ENCODE measurements at regions not wholly inside any gene's neighbourhood (a gene's known extent, or its start where the extent isn't known, plus 50 kb on each side); places are given as distances from the start of the nearest gene placed in this dataset.
"Not testable (repeated sequence)": the region's sequence is repeated elsewhere in the genome, so short reads cannot be mapped to it uniquely, and the experiment has no call there.

- TF ChIP-seq CTCF (IDR thresholded peaks at IDR 0.05 in 4 of 5, conservative IDR thresholded peaks at IDR 0.05 in 1 of 5); POLR2A (IDR thresholded peaks at IDR 0.05): not testable (repeated sequence)
These were observed 247.6 kb downstream of the BCL2L11 start for GRCh38 chr2:111368288-111368687.
